HG03575 (cell line): ENCODE measurements at regions not wholly inside any gene's neighbourhood (a gene's known extent, or its start where the extent isn't known, plus 50 kb on each side); places are given as distances from the start of the nearest gene placed in this dataset.

Source experiments
- ATAC-seq: cut with Tn5 transposase; IDR thresholded peaks from one replicate; pipeline ENCODE4 v1.9.1; 2021; ENCODE audit not compliant: unreplicated experiment, insufficient number of reproducible peaks, low FRiP score; ENCODE audit errors: extremely low read depth

DNA sequence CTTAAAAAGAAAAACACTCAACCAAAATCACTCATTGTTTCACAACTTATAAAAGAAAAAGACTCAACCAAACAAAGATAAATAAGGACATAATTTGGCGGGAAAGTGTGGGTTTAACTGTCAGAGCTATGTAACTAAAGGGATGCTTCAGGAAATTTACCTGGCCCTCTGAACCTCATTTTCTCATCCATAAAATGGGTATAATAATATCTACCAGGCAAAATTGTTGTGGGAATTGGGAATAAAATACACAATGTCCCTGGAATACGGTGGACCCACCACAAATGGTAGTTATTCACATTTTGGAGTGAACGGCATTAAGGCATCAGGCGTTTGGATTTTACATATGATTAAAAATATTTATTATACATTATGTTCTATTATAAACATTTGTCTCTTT, 228.5 kb upstream of the ANKRD55 start:
- no peak for ATAC-seq

DNA sequence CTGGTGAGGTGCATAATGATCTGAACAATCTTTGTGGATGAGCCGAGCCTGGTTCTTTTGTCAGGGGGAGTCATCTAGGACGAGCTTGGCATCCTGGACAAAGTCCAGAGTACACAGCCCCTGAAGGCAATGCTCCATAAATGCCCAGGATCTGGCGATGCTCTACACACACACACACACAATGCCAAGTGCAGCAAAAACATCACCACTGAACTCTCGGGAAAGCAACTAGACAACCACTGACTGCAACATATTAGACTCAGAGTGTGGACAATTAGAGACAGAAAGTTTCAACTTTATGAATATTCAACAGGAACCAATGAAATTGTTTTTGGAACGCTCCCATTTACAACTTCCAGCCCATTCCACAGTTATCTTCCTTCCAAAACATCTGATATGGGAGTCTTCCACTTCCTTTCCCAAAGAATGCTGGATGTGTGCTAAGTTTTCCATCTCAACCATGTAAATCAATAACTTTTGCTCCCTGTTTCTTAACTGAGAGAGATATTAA, 227.6 kb upstream of the ANKRD55 start:
- ATAC-seq, result no peak

DNA sequence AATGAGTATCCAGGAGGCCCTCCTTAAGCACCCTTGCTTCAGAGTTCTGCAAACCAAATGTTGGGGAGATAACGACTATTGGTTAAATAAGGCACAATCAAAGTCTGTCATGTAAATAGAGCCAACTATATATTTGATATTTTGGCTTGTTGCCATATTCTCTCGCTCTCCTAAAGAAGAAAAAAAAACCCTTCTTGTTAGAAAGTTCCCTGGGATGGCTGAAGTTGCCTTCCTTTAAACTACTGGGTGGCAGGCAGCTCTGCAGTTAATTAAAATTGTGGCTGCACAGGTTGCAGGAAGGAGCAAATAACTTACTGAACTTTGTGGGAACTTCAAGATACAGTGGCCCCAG, 227.0 kb upstream of the ANKRD55 start:
- no peak for ATAC-seq

DNA sequence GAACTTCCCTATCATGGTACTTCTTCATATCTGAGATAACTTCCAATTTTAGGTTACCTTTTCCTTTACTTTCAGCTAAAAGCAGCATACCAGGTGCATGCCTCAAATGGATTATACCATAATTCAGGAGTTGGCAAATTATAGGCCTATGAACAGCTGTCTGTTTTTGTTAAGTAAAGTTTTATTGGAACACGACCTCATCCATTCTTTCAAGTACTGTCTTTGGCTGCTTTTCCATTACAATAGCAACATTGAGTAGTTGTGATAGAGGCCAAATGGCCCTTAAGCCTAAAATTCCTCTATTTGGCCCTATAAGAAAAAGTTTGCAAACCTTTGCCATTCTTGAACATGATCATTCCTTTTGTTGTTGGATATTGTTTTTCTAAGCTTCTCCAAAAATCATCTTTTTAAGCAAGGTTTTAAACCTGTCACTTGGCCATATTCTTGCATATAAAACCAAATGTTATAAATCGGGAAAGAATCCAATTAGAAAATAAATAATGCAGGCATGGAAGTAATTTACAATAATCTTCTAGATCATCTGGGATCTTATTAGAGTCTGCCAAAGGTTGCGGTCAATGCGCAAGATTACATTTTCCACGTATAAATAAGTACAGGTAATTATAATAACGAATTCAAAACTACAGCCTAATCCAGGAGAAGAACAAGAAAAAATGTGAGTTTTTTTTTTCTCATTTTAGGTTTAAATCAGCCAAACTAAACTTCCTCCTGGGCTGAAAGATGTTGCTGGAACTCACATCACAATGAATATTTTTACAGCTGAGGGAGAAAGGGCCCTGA, 226.5 kb upstream of the ANKRD55 start:
- no peak for ATAC-seq

DNA sequence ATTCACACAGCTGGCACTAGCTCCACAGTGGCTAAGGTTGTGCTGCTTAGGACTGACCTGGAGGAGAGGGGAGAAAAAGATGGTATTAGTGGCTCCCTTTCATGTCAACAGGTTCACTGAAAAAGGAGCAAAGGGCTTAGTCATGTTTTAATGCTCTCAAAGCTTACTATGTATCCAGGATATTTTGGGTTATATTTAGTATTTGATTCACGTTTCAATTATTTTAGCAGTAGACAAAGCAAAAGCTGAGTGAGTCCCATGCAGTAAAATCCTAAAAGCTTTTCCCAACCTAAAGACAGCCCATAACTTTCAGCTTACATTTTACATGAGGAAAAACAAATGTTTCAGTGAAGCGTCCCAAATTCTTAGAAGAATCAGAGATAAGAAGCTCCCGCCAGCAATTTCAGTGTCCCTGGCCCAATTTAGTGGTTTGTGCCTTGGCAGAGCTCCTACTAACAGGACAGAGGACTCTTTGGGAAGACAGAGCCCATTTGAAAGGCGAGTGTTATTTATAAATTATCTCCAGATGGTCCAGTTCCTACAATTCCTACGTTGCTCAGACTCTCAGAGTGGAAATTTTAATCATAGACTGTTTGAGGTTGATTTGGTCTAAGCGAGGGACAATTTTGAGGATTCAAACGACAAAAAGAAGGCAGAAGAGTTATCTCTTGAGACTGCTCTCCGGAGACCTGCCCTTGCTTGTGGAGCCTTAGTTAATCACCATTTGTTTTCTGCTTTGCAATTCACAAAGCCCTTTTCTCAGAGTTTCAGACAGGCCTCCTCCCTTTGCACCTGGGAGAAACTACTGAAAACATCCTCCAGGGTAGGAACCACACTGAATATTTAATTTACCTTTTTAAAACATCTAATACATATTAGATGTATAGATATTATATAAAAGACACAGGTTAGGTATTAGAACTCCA, 225.0 kb upstream of the ANKRD55 start:
- no peak for ATAC-seq

DNA sequence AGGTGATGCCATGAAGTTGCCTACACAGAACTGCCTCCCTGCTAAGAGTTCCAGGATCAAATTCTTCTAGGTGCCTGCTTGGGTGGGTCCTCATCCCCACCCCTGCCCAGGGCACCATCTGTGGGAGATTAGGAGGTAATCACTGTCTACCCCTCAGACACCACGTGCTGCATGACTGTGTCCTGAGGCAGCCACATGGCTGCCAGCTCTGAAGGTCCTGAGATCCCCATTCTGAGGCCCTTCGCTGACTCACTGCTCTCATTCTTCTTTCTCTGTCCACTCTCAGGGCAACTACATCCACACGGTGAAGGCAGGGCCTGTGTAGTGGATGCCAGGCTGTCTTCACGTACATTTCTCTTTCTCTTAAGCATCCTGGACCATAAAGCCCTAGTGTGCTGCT, 222.9 kb upstream of the ANKRD55 start:
- ATAC-seq, result no peak

DNA sequence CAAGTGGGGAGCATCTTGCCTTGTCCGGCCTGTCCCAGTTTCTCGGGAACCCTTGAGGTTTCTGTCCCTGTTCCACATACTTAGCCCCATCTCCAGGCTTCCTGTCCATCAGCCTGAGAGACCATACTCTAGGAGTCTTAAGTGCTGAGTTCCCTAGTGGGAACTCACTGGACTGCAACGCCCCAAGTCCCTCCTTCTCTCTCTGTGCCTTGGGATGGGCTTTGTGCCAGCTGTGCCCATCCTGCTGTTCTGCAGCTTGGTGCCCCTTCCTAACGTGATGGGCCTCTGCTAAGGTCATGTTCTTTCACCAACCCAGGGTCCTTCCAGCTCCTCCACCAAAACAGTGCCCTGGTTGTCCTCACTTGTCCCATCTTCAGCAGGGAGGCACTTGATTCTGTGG, 222.3 kb upstream of the ANKRD55 start:
- ATAC-seq, result no peak

DNA sequence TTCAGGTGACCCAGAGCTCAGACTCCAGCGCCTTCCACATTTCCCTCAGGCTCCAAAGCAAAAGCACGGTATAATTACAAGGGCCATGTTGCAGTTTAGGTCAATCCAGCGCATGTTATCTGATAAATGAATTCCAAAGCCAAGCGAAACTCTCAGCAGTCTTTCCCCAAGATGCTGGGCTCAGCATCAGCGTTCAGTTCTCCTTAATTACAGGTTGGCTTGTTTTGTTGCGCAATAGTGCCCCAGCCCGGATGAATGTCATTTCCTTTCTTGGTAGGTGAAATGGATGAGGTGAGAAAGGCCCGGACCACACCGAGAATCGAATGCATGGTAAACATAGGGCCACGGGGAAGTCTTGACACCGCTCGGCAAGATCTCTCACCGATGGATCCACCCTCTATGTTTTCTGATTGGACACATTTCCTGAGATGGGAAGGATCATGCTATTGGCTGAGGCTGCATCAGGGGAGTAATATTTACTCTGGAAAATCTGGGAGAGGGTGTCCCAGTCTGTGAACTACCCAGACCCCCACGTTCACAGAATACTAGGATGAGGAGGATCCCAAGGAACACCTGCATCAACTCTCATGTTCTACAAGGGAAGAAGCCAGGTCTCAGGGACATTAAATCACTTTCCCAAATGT, 221.2 kb upstream of the ANKRD55 start:
- no peak for ATAC-seq

DNA sequence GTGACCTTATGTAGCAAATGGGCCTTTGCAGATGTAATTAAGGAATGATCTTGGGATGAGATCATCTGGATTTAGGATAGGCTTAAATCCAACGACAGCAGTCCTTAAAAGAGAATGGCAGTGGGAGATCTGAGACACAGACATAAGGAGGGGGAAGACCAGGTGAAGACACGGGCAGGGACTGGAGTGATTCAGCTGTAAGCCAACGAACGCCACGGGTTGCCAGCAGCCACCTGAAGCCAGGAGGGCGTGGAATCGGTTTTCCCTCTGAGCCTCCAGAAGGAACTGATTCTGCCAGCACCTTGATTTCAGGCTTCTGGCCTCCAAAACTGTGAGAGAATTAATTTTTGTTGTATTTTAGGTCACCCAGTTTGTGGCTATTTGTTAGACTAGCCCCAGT, 218.6 kb upstream of the ANKRD55 start:
- ATAC-seq, result no peak

DNA sequence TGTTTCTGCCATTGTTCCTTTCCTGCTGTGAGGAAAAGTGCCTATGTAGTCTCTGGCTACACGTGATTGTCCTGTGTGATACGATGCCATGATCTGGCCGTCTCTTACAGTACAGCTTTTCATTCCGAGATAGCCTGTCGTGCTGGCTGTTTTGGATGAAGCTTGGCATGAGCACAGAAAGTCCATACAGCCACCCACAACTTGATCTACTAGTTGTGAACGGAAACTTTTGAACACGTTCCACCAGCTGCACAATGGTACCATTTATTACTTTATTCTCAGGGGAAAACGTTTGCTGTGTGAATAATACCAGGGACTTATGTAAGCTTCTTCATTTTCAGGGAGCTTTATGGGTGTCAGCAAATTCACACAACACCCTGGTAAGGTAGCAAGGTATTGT, 217.6 kb upstream of the ANKRD55 start:
- ATAC-seq, result no peak

DNA sequence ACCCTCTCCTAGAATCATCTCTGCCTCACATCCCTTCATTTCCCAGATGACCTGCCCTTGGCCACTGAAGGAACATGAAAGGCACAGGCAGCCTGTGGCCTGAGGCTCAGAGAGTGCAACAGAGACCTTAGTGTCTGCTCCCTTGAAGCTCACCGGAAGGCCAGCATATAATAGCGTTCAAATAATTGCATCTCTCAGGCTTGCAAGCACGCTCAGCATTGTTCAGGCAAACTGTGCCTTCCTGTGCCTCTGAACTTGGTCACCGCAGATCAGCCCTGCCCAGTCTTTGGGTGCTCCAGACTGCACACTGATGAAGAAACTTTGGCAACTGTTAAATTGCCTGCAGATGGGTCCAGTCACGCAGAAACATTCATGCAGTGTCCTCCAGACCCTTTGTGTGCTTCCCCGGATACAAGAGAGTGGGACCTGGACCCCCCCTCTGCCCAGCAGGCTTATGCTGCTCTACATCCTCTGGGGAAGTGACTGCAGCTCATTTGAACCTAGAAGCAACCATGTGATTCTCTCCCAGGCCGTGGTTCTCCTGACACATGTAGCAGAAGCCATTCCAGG, 216.0 kb upstream of the ANKRD55 start:
- no peak for ATAC-seq

DNA sequence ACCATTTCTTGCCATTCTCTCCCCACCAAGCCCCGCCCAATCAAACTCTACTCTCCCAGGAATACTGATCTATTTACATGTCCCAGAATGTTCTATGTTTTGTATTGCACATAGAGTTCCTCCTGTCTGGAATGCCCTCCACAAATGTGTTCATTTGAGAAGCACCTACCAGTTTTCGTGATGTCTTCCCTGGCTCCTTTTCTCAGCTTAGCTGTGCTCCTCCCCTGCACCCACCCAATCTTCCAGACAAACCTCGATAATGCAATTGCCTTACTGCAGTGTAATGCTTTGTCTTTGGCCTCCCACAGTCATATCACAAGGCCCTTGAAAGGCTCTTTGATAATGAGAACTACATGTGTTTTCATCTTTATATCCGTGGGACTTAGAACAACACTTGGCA, 214.5 kb upstream of the ANKRD55 start:
- ATAC-seq, result no peak

DNA sequence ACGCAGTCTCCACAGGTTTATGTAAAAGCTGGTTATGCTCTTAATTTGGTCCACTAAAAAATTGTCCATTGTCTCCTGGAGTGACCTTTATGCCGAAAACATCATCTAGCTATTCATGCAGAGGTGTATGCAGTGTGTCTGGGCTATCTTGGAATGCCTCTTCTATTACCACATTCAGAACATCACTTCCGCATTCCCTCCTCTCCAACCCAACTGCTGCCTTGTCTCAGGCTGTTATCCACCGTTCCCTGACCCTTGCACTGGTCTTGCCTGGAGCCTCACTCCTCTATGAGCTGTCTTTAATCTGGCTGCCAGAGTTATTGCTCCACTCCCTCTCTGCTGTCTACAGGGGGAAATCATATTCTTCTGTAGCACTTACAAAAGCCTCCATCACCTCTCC, 214.1 kb upstream of the ANKRD55 start:
- no peak for ATAC-seq

DNA sequence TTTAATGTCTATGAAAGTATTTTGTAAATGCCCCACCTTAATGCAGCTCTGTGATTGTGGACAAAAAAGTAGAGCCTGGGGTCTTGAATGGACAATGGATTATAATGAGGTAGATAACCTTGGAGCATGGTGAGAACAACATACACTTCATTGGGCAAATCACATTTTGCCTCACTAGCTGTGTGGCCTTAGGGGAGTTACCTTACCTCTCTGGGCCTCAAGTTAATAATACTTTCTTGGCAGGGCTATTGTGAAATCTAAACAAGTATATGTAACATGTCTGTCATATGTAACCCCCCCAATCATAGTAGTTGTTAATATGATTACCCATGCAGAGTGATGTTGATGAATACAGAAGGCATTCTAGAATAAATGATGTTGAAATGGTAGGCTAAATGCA, 213.6 kb upstream of the ANKRD55 start:
- ATAC-seq, result no peak

DNA sequence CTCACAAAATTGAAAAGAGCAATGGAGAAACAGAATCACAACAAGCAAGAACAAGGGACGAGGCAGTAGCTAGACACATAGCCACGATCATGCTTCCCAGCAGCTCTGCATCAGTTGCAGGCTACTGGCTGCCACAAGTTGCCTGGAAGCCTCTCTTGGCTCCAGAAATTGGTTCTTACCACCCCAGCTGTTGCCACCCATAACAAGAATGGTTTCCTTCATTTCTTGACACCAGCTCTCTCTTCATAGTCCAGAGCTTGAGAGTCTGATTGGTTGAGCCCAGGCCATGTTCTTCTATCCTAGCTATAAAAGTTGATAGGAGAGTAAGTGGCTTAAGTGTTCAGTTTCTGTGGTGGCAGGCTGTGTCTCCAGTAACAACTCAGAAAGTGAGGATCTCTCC, 210.7 kb upstream of the ANKRD55 start:
- no peak for ATAC-seq

DNA sequence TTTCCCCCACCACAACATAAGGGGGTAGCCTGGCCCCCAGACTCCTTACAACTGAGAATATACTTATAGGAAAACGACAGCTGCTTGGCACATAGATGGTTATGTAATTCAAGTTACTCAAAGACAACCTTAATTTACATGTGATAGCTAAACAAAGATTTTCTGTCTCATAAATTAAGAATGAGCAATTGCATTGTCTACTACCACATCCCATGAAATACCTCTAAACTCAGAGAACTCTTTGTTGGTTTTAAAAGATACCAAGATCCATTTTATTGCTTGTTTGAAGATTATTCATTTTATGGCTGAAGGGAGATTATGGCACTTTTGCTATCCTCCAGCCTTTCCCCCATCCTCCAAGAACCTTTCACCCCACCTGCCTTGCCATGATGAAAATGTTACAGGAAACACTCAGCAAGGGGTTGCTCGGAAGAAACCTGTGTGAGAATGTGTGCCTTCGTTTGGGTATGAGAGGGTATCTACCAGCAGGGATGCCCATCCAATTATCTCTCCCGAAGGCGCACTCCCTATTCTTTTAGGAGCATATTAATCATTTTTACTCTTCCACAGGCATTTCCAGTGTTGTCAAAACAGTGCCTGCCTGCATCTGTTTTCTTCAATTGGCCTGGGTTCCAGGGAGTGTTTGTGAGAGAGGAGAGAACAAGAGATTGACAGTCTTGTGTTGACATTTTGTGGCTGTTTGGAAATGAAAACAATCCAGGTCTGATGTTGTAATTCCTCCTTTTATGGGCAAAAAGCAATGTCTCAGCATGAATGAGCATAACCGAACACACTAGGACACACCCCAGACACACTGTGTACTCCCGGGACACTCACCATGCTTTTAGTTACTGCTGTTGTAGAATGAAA, 208.0 kb upstream of the ANKRD55 start:
- no peak for ATAC-seq

DNA sequence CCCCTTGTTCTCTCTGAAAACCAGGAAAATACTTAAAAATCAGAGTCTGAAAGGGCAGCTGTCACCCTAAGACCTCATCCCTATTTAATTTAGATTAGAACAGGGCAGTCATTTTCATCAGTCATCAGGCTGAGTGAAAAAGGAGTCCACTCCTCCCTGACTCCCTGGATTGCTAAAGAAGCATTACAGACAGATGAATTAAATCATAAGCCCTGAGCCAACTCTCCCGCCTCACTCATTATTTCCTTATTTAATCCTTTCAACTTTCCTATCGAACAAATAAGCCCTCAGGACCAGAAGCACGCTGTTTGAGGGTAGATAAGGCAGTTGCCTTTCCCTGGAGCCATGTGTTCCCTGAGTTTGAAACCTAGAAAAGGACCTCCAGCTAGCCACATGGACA, 201.9 kb upstream of the ANKRD55 start:
- ATAC-seq, result no peak

DNA sequence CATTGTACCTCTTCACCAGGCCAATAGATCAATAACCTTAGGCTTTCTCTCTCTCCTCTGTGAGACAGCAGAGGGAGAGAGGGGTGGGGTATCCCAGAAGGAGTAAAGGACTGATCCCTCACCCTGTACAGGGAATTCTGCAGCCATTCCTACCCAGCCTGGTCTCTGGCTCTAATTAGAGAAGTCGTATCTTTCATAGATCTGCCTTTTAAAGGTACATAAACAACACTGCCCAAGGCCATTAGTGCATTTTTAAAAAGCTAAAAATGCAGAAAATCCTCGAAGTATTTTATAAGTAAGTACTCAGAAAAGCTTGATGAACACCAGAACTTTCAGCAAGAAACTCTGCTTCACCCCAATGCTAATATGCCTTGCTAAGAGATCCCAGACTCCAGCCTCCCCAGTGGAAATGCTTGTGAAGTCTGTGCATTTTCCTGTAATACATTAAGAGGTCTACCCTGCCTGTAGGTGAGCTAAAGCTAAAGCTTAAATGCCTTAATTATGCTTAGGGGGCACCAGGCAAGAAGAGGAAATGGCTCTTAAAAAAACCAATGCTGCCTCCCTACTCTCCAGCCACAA, 200.0 kb upstream of the ANKRD55 start:
- no peak for ATAC-seq
